GM18858 (cell line): ENCODE measurements at regions not wholly inside any gene's neighbourhood (a gene's known extent, or its start where the extent isn't known, plus 50 kb on each side); places are given as distances from the start of the nearest gene placed in this dataset.

ENCODE experiments used
- ATAC-seq: cut with Tn5 transposase; IDR thresholded peaks from one replicate; pipeline ENCODE4 v1.9.1; 2021; ENCODE audit not compliant: unreplicated experiment

- ATAC-seq: no peak
Measured at GRCh38 chr9:73742412-73742811, 590.7 kb downstream of the ANXA1 start.

- ATAC-seq: no peak
Measured at GRCh38 chr9:73743826-73744225, 592.2 kb downstream of the ANXA1 start.

- no peak for ATAC-seq
Measured at GRCh38 chr9:73745598-73745997, 593.9 kb downstream of the ANXA1 start.

GRCh38 chr9:73753171-73753570, 601.5 kb downstream of the ANXA1 start:
- no peak for ATAC-seq

GRCh38 chr9:73761905-73762304, 610.2 kb downstream of the ANXA1 start:
- ATAC-seq: no peak

GRCh38 chr9:73773896-73774295, 622.2 kb downstream of the ANXA1 start:
- no peak for ATAC-seq

- no peak for ATAC-seq
Measured at GRCh38 chr9:73775757-73776156, 624.1 kb downstream of the ANXA1 start.

GRCh38 chr9:73780916-73781315, 629.3 kb downstream of the ANXA1 start:
- no peak for ATAC-seq

GRCh38 chr9:73782166-73782565, 630.5 kb downstream of the ANXA1 start:
- ATAC-seq: no peak

GRCh38 chr9:73799446-73799845, 647.8 kb downstream of the ANXA1 start:
- ATAC-seq: no peak

GRCh38 chr9:73805111-73805510, 653.4 kb downstream of the ANXA1 start:
- no peak for ATAC-seq

- no peak for ATAC-seq
Measured at GRCh38 chr9:73805853-73806458, 654.3 kb downstream of the ANXA1 start.

GRCh38 chr9:73806876-73807275, 655.2 kb downstream of the ANXA1 start:
- no peak for ATAC-seq

GRCh38 chr9:73807952-73808351, 656.3 kb downstream of the ANXA1 start:
- ATAC-seq: no peak

GRCh38 chr9:73810585-73811215, 659.0 kb downstream of the ANXA1 start:
- ATAC-seq: no peak

GRCh38 chr9:73813546-73813945, 661.9 kb downstream of the ANXA1 start:
- ATAC-seq: no peak

GRCh38 chr9:73816905-73817304, 665.2 kb downstream of the ANXA1 start:
- no peak for ATAC-seq

GRCh38 chr9:73824671-73825070, 672.5 kb upstream of the RORB start:
- ATAC-seq: no peak

GRCh38 chr9:73838871-73839270, 658.3 kb upstream of the RORB start:
- no peak for ATAC-seq

- no peak for ATAC-seq
Measured at GRCh38 chr9:73839471-73839870, 657.7 kb upstream of the RORB start.

- ATAC-seq: no peak
Measured at GRCh38 chr9:73841018-73841417, 656.1 kb upstream of the RORB start.

- no peak for ATAC-seq
Measured at GRCh38 chr9:73844135-73844534, 653.0 kb upstream of the RORB start.

GRCh38 chr9:73845539-73845938, 651.6 kb upstream of the RORB start:
- ATAC-seq: peak; percentile 91
